ENCODE measurements at regions not wholly inside any gene's neighbourhood (a gene's known extent, or its start where the extent isn't known, plus 50 kb on each side); places are given as distances from the start of the nearest gene placed in this dataset.
A peak's percentile ranks its signal among the peaks of the same experiment; 100 is the strongest.

- TF ChIP-seq, protein P1, sequence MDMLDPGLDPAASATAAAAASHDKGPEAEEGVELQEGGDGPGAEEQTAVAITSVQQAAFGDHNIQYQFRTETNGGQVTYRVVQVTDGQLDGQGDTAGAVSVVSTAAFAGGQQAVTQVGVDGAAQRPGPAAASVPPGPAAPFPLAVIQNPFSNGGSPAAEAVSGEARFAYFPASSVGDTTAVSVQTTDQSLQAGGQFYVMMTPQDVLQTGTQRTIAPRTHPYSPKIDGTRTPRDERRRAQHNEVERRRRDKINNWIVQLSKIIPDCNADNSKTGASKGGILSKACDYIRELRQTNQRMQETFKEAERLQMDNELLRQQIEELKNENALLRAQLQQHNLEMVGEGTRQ (IDR thresholded peaks at IDR 0.05), result no peak
- peak; percentile 67 to 77 for TF ChIP-seq CEBPB (IDR thresholded peaks at IDR 0.05)
- no peak for TF ChIP-seq ZSCAN20 (CRISPR knock-in tag; IDR thresholded peaks at IDR 0.05)
- peak; percentile 70; the same call in 1 of the 3 replicates for TF ChIP-seq BCL3 (IDR thresholded peaks at IDR 0.05)
- no peak for TF ChIP-seq RARB (CRISPR knock-in tag; IDR thresholded peaks at IDR 0.05)
These were observed 537.7 kb upstream of the MDFIC2 start (continued) for GRCh38 chr3:70849911-70850699.

- Histone ChIP-seq H3K27ac (no peak overlapping the region), H3K4me2 (no peak overlapping the region), H3K4me3 (no peak overlapping the region), H3K9me3 (no peaks in the 10 kb centered on the region), H3K4me1 (peaks cover 5% of the 10 kb centered on the region; the same call in 1 of the 3 replicates)
- FAIRE-seq, result no peak
- no peak for DNase-seq (ENCODE audit: low read depth in 1 of 2, low spot score in 1 of 2)
- CTCF ChIA-PET, result interaction anchor here (1.4 kb wide), 1 partner anchor 13 kb away, joined by 3 read pairs; no protein-coding TSS in a partner anchor
- WGBS (ENCODE audit: missing lambda C conversion rate), result 74% methylated on average over 4 of the region's 4 CpGs
- POLR2A ChIA-PET, result no interaction called here
- TF ChIP-seq CHD2 (IDR thresholded peaks at IDR 0.05; ENCODE audit: low read length, partially characterized antibody) (no peak), SMC3 (IDR thresholded peaks at IDR 0.05) (no peak), EHMT2 (IDR thresholded peaks at IDR 0.05; ENCODE audit: low read depth) (no peak), POLR2A (IDR thresholded peaks at IDR 0.05; ENCODE audit: low read length) (no peak), CEBPB (IDR thresholded peaks at IDR 0.05) (no peak), JUNB (IDR thresholded peaks at IDR 0.05) (no peak), CBX2 (IDR thresholded peaks at IDR 0.05; ENCODE audit: borderline replicate concordance, low read depth) (no peak), ZFP36 (IDR thresholded peaks at IDR 0.05; ENCODE audit: borderline replicate concordance, partially characterized antibody) (no peak), CBX8 (IDR thresholded peaks at IDR 0.05) (no peak), JUN (IDR thresholded peaks at IDR 0.05) (no peak), TFCP2L1 (CRISPR knock-in tag; IDR thresholded peaks at IDR 0.05) (no peak), GATA3 (IDR thresholded peaks at IDR 0.05; ENCODE audit: borderline replicate concordance) (no peak), HDAC2 (IDR thresholded peaks at IDR 0.05) (no peak), HOXB13 (CRISPR knock-in tag; IDR thresholded peaks at IDR 0.05; ENCODE audit: low read depth) (no peak)
- TF ChIP-seq, protein P2, sequence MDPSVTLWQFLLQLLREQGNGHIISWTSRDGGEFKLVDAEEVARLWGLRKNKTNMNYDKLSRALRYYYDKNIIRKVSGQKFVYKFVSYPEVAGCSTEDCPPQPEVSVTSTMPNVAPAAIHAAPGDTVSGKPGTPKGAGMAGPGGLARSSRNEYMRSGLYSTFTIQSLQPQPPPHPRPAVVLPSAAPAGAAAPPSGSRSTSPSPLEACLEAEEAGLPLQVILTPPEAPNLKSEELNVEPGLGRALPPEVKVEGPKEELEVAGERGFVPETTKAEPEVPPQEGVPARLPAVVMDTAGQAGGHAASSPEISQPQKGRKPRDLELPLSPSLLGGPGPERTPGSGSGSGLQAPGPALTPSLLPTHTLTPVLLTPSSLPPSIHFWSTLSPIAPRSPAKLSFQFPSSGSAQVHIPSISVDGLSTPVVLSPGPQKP (IDR thresholded peaks at IDR 0.05; ENCODE audit: low read depth, low read length), result no peak
- ATAC-seq, result no peak
These were observed 527.9 kb upstream of the MDFIC2 start for GRCh38 chr3:70840106-70840870.

DNA sequence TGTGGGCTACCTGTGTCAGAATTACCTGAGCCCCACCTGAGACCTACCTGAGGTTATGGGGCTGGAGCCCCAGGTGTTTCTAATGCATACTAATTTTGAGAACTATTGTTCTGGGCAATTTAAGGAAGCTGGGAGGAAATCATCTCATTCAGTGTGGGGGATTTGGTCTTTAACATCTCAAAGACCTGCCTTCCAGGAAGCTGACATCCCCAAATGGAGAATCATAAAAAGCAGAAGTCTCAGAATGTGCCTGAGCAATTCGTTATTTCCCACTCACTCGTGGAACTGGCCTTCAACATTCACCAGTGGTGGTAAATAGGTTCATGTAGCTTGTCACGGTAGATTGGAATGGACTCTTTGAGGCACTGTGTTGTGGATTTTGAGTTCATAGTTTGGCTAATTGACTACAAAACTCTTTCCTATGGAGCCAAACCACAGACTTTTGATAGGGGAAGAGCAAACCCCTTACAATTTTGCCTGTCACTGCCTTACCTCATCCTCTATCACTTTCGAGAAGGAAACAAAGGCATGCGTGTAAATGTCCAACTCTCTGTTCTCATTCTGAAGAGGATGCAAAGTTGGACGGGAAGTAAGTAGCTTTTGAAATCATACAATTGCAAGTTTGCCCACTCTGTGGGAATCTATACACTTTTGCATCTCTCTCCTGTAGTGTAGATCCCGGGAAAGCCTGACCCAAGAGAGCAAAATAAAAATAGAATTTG is 521.0 kb upstream of the MDFIC2 start:
- POLR2A ChIA-PET, result no interaction called here
- TF ChIP-seq RCOR1 (IDR thresholded peaks at IDR 0.05; ENCODE audit: low read depth, low read length) (no peak), FOXS1 (CRISPR knock-in tag; IDR thresholded peaks at IDR 0.05) (no peak), CHD2 (IDR thresholded peaks at IDR 0.05; ENCODE audit: low read length, partially characterized antibody) (no peak), MYC (IDR thresholded peaks at IDR 0.05; ENCODE audit: borderline replicate concordance, low read length) (no peak), SREBF2 (IDR thresholded peaks at IDR 0.05) (no peak), MAX (IDR thresholded peaks at IDR 0.05) (no peak), CBX8 (IDR thresholded peaks at IDR 0.05) (no peak)
- TF ChIP-seq, protein P2 (IDR thresholded peaks at IDR 0.05; ENCODE audit: low read depth, low read length), result no peak
- TF ChIP-seq, protein P3, sequence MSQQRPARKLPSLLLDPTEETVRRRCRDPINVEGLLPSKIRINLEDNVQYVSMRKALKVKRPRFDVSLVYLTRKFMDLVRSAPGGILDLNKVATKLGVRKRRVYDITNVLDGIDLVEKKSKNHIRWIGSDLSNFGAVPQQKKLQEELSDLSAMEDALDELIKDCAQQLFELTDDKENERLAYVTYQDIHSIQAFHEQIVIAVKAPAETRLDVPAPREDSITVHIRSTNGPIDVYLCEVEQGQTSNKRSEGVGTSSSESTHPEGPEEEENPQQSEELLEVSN (IDR thresholded peaks at IDR 0.05; ENCODE audit: borderline replicate concordance, low read depth), result no peak
- TF ChIP-seq, protein P1 (IDR thresholded peaks at IDR 0.05), result no peak
- TF ChIP-seq, protein P4, sequence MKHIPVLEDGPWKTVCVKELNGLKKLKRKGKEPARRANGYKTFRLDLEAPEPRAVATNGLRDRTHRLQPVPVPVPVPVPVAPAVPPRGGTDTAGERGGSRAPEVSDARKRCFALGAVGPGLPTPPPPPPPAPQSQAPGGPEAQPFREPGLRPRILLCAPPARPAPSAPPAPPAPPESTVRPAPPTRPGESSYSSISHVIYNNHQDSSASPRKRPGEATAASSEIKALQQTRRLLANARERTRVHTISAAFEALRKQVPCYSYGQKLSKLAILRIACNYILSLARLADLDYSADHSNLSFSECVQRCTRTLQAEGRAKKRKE (CRISPR knock-in tag; IDR thresholded peaks at IDR 0.05; ENCODE audit: low read depth), result no peak

More for the DNA sequence above, 521.0 kb upstream of the MDFIC2 start:
- DNase-seq (ENCODE audit: low read depth in 1 of 2, low spot score in 1 of 2) (no peak), ATAC-seq (no peak), FAIRE-seq (no peak)
- WGBS (ENCODE audit: missing lambda C conversion rate), result 53% methylated on average over 7 of the region's 7 CpGs
- CTCF ChIA-PET, result interaction anchor here (0.6 kb wide), 1 partner anchor 8 kb away, joined by 3 read pairs; no protein-coding TSS in a partner anchor
- Histone ChIP-seq H3K4me3 (no peak overlapping the region), H3K9me3 (no peaks in the 10 kb centered on the region), H3K4me1 (no peaks in the 10 kb centered on the region), H3K27ac (no peak overlapping the region), H3K4me2 (no peak overlapping the region)

Measured in A549 (cell line).